HepG2 (cell line): ENCODE measurements at regions not wholly inside any gene's neighbourhood (a gene's known extent, or its start where the extent isn't known, plus 50 kb on each side); places are given as distances from the start of the nearest gene placed in this dataset.

Experiments
- ATAC-seq: fragments of 200-7000 bp; cut with Tn5 transposase; 3 replicates; pipeline ENCODE4 v1.9.1; 2020; ENCODE audit warnings: mild to moderate bottlenecking, moderate library complexity
- BruUV-seq: library from RNA; stranded (reverse); fragments of 400-500 nt; replicated peaks from 2 replicates; lab custom pipeline; 2021; lab: Mats Ljungman, UMichigan
- CTCF ChIA-PET: fragments of 300-600 bp; formaldehyde crosslinking; extraction: SDS; loops from one replicate; lab custom pipeline; 2021; ENCODE audit warnings: low total read pairs, inconsistent platforms, low intra/inter-chr PET ratio; lab: Yijun Ruan, JAX
- POLR2A ChIA-PET: fragments of 350-600 bp; sonication (Branson Sonifier 250); formaldehyde crosslinking; loops from one replicate; lab custom pipeline; 2020; ENCODE audit warnings: antibody characterized with exemption, inconsistent platforms; lab: Yijun Ruan, JAX
- DNase-seq: peaks from one replicate; pipeline ENCODE4 v3.0.0-alpha.2; 2015; ENCODE audit warnings: low spot score
- FAIRE-seq: peaks from 3 replicates; lab custom pipeline; 2011; peaks lifted over from hg19 to GRCh38; lab: Jason Lieb, UNC
- H2AFZ ChIP-seq: one replicate; pipeline ENCODE4 v1.6.1; 2011; ENCODE audit warnings: low read length, inconsistent platforms
- H3K27ac ChIP-seq: fragments of 300-600 bp; 3 replicates; pipeline ENCODE4 v1.8.0; 2011; ENCODE audit warnings: mixed run types, mild to moderate bottlenecking, mixed read lengths, low read length, inconsistent platforms; ENCODE audit not compliant: insufficient read depth; ENCODE audit errors: extremely low read length
- H3K27me3 ChIP-seq, 2 experiments: fragments of 200-600 bp in 1 of 2; 2 replicates in 1 of 2; 3 replicates in 1 of 2; pipeline versions ENCODE4 v1.6.0 to v1.8.0; 2011; ENCODE audit warnings: low read length in 2 of 2, mild to moderate bottlenecking in 2 of 2, moderate library complexity in 2 of 2, inconsistent platforms in 1 of 2; ENCODE audit not compliant: insufficient read depth in 2 of 2, control insufficient read depth in 1 of 2
- H3K36me3 ChIP-seq, 2 experiments: fragments of 200-600 bp in 1 of 2; replicated peaks in 1 of 2; 2 replicates in 1 of 2; 3 replicates in 1 of 2; pipeline versions ENCODE4 v1.5.1 to v1.8.0; 2011; ENCODE audit warnings: low read length in 2 of 2, inconsistent platforms in 1 of 2; ENCODE audit not compliant: insufficient read depth in 2 of 2, control insufficient read depth in 1 of 2
- H3K4me1 ChIP-seq: 2 replicates; pipeline ENCODE4 v1.5.1; 2012; ENCODE audit warnings: low read length, inconsistent platforms; ENCODE audit not compliant: insufficient read depth
- H3K4me2 ChIP-seq: 2 replicates; pipeline ENCODE4 v1.6.0; 2011; ENCODE audit warnings: low read depth, low read length, inconsistent platforms
- H3K4me3 ChIP-seq, 3 experiments: fragments of 200-600 bp in 1 of 3; sonication (generic), shearing (Covaris generic) in 1 of 3; replicated peaks in 1 of 3; 2 replicates each; pipeline ENCODE4 v1.5.1; 2011 to 2016; ENCODE audit warnings: low read length in 3 of 3, inconsistent platforms in 2 of 3, low read depth in 2 of 3, mild to moderate bottlenecking in 2 of 3, control low read depth in 1 of 3, mixed read lengths in 1 of 3; ENCODE audit not compliant: insufficient read depth in 1 of 3
- H3K79me2 ChIP-seq: one replicate; pipeline ENCODE4 v1.6.1; 2011; ENCODE audit warnings: low read length, inconsistent platforms; ENCODE audit not compliant: insufficient read depth
- H3K9ac ChIP-seq: 2 replicates; pipeline ENCODE4 v1.6.0; 2011; ENCODE audit warnings: mild to moderate bottlenecking, low read depth, low read length, inconsistent platforms; ENCODE audit not compliant: insufficient read depth
- H3K9me3 ChIP-seq: 2 replicates; pipeline ENCODE4 v1.5.1; 2012; ENCODE audit warnings: mild to moderate bottlenecking, low read length
- H4K20me1 ChIP-seq: 2 replicates; pipeline ENCODE4 v1.6.0; 2011; ENCODE audit warnings: inconsistent platforms, mild to moderate bottlenecking, low read length, moderate library complexity; ENCODE audit not compliant: insufficient read depth
- ARHGAP35 ChIP-seq: sonication (generic); formaldehyde crosslinking; IDR thresholded peaks from 2 replicates; pipeline ENCODE4 v1.9.0; 2022; ENCODE audit warnings: mild to moderate bottlenecking, inconsistent platforms, moderate library complexity, missing genetic modification reagents, borderline replicate concordance
- CHD2 ChIP-seq: IDR thresholded peaks from 2 replicates; pipeline ENCODE4 v1.6.1; 2011; ENCODE audit warnings: low read depth, low read length, improper control_type of control experiment
- E2F5 ChIP-seq: sonication (generic); formaldehyde crosslinking; conservative IDR thresholded peaks from 2 replicates; pipeline ENCODE4 v1.4.0; 2020; ENCODE audit warnings: missing genetic modification reagents
- FOXP4 ChIP-seq: sonication (generic); formaldehyde crosslinking; IDR thresholded peaks from 2 replicates; pipeline ENCODE4 v1.4.0; 2020; ENCODE audit warnings: missing genetic modification reagents
- IKZF4 ChIP-seq: sonication (generic); formaldehyde crosslinking; IDR thresholded peaks from 2 replicates; pipeline ENCODE4 v1.5.1; 2020; ENCODE audit warnings: borderline replicate concordance, mild to moderate bottlenecking, low read depth, missing genetic modification reagents; ENCODE audit errors: not compliant biosample characterization
- KAT7 ChIP-seq: IDR thresholded peaks from 2 replicates; pipeline ENCODE4 v1.6.1; 2018; ENCODE audit warnings: borderline replicate concordance, missing compliant biosample characterization
- WIZ ChIP-seq: sonication (generic); formaldehyde crosslinking; IDR thresholded peaks from 2 replicates; pipeline ENCODE4 v1.5.1; 2020; ENCODE audit warnings: mild to moderate bottlenecking, missing genetic modification reagents
- ZBTB20 ChIP-seq: sonication (generic); formaldehyde crosslinking; IDR thresholded peaks from 2 replicates; pipeline ENCODE4 v1.8.1; 2023; ENCODE audit warnings: missing genetic modification reagents, low read depth, mild to moderate bottlenecking, borderline replicate concordance
- ZNF276 ChIP-seq: sonication (generic); formaldehyde crosslinking; IDR thresholded peaks from 2 replicates; pipeline ENCODE4 v1.4.0; 2020; ENCODE audit warnings: mild to moderate bottlenecking, low read depth, missing genetic modification reagents
- ZNF691 ChIP-seq: sonication (generic); formaldehyde crosslinking; IDR thresholded peaks from 2 replicates; pipeline ENCODE4 v1.4.0; 2020; ENCODE audit warnings: missing genetic modification reagents, low read depth, mild to moderate bottlenecking, borderline replicate concordance
- ZNF709 ChIP-seq: sonication (generic); formaldehyde crosslinking; IDR thresholded peaks from 2 replicates; pipeline ENCODE4 v1.5.0; 2020; ENCODE audit warnings: mild to moderate bottlenecking, missing genetic modification reagents
- ZNF746 ChIP-seq: sonication (generic); formaldehyde crosslinking; IDR thresholded peaks from 2 replicates; pipeline ENCODE4 v1.8.0; 2022; ENCODE audit warnings: mild to moderate bottlenecking, missing genetic modification reagents
- in situ Hi-C: cut with HindIII; loops from 2 replicates; pipeline ENCODE4 v1.10.0; 2017; ENCODE audit warnings: low pct_unique_long_range_greater_than_20kb; ENCODE audit not compliant: extremely low pct_ligation_motif_present
- intact Hi-C: fragments of 100-400 bp; cut with micrococcal nuclease; formaldehyde crosslinking; loops from one replicate; pipeline ENCODE4 v1.10.0; 2022; ENCODE audit not compliant: unreplicated experiment

GRCh38 chr13:57546942-57547341 lies 84.6 kb upstream of the PCDH17 start:
- no TSS peak for BruUV-seq
- Histone ChIP-seq H3K79me2 (no peaks in the 10 kb centered on the region), H4K20me1 (no peaks in the 10 kb centered on the region), H3K4me2 (no peak overlapping the region), H3K27ac (no peak overlapping the region), H3K36me3 (no peaks in the 10 kb centered on the region), H3K27me3 (no peaks in the 10 kb centered on the region), H2AFZ (no peak overlapping the region), H3K9me3 (peaks cover 24% of the 10 kb centered on the region), H3K4me1 (no peaks in the 10 kb centered on the region), H3K4me3 (no peak overlapping the region), H3K9ac (no peak overlapping the region)
- DNase-seq: no peak
- CTCF ChIA-PET: no interaction called here
- intact Hi-C loops (no loop called here), in situ Hi-C loops (no loop called here)
- ATAC-seq: no peak
- POLR2A ChIA-PET: no interaction called here
- FAIRE-seq: no peak
- TF ChIP-seq ZNF746 (CRISPR knock-in tag): no peak
- no peak for TF ChIP-seq ARHGAP35 (CRISPR knock-in tag)
- no peak for TF ChIP-seq CHD2
- TF ChIP-seq FOXP4 (CRISPR knock-in tag): no peak
- TF ChIP-seq ZNF691: no peak
- TF ChIP-seq ZNF276: no peak
- TF ChIP-seq IKZF4 (CRISPR knock-in tag): no peak
- no peak for TF ChIP-seq ZNF709 (CRISPR knock-in tag)
- TF ChIP-seq ZBTB20 (CRISPR knock-in tag): no peak
- TF ChIP-seq WIZ (CRISPR knock-in tag): no peak
- no peak for TF ChIP-seq E2F5
- no peak for TF ChIP-seq KAT7 (CRISPR knock-in tag)
